HG03064 (cell line): ENCODE measurements at regions not wholly inside any gene's neighbourhood (a gene's known extent, or its start where the extent isn't known, plus 50 kb on each side); places are given as distances from the start of the nearest gene placed in this dataset.

Experiments
- ATAC-seq: cut with Tn5 transposase; IDR thresholded peaks from one replicate; pipeline ENCODE4 v1.9.1; 2021; ENCODE audit warnings: low read depth; ENCODE audit not compliant: unreplicated experiment

DNA sequence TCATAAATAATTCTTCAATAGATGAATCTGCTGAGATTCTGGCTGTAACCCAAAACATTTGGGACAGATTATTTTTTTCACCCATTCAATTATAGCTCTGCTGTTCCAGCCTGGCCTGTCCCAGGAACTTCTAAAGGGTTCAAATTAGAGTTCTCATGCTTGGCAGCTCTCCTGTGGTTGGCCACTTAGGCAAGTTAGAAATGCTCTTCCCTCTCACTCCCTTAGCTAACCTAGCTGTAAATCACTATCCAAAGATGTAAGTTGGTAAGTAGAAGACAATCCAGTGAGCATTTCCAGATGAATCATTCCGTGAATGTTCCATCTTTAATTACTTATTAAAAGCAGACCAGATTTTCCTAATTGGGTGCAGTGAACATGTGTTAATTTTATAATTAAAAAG is 760.4 kb upstream of the TBX3 start:
- ATAC-seq: no peak

DNA sequence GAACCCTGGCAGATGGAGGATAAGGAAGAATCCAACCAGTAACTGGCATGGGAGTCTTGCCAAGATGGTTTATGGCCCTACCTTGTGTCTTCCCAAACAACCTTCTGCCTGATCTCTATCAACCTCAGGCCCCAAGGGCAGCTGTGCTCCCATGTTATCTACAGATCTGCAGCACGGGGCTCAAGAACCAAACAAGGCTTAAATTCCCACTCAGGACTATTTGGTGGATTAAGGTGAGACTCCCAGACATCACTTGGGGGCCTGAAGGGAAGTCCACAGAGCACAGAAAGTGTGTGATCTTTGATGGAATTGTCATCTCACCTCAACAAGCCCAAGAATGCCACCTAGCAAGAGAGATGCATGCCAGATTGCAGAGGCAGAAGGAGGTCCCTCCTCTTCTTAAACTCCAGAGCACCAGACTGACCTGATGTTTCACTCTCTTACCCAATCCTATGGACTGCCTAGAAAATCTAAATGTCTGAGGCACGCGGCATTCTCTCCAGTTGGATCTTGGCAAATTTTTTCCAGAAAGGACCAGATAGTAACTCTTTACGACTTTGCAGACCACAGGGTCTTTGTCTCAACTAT is 759.5 kb upstream of the TBX3 start:
- no peak for ATAC-seq

DNA sequence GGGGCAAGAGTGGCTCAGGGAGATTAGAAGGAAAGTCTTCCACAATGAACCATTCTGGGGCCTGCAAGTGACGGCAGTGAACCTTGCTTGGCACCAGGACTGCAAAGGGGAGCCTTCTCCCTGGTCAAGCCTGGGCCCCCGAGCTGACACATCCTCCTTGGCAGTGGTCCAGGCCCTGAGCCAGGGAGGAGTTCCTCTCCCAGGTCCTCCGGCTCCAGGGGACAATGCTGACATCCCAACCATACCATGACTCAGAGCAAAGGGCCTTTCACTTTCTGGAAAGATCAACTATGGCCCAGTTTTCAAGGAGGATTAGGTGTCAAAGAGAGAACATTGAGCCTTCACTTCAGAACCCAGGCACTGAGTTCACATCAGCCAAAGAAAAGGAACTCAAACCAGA is 756.5 kb upstream of the TBX3 start:
- ATAC-seq: no peak

DNA sequence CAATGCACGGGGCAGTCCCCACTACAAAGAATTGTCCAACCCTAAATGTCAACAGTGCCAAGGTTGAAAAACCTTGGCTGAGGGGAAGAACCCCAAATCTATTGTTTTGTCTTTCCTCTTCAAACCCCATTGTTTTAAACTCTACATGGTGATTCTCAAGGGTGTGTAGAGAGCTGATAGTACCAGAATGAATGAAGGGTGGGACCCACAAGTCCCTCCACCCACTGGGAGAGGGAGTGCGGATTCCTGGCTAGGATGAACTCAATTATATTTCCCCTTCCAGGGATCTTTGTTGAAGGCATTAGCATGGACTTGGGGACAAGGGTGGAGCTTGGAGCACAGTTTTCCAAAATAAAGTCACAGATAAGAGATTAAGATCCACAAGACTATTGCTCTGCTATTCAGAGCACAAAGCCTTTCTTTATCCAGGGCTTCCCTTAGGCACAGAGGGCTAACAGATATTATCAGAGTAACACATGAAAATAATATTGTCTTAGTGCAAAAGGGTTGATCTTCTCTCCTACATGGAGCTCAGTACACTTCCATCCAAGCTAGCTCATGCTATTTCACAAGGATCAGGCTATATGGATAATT is 755.1 kb upstream of the TBX3 start:
- ATAC-seq: no peak

DNA sequence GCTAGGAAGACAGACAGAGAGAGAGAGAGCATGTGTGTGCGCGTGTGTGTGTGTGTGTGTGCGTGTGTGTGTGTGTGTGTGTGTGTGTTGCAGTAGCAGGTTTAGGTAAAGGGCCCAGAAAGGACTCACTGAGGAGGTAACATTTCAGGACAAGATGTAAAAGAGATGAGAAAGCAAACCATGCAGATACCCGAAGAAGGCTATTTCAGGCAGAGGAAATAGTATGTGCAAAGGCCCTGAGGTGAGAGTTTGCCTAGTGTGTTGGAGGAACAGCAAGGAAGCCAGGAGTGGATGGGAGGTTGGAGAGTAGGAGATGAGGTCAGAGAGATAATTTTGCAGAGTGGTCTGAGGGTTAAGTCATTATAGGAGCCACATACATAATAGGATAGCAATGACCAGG is 754.3 kb upstream of the TBX3 start:
- no peak for ATAC-seq

- no peak for ATAC-seq
These were observed 753.1 kb upstream of the TBX3 start for GRCh38 chr12:115437061-115437567.

- ATAC-seq: no peak
These were observed 749.1 kb upstream of the TBX3 start for GRCh38 chr12:115433014-115433634.

GRCh38 chr12:115430636-115431035 is 746.7 kb upstream of the TBX3 start:
- ATAC-seq: no peak

GRCh38 chr12:115426732-115427131 is 742.8 kb upstream of the TBX3 start:
- ATAC-seq: no peak

GRCh38 chr12:115424003-115424402 is 740.0 kb upstream of the TBX3 start:
- no peak for ATAC-seq

DNA sequence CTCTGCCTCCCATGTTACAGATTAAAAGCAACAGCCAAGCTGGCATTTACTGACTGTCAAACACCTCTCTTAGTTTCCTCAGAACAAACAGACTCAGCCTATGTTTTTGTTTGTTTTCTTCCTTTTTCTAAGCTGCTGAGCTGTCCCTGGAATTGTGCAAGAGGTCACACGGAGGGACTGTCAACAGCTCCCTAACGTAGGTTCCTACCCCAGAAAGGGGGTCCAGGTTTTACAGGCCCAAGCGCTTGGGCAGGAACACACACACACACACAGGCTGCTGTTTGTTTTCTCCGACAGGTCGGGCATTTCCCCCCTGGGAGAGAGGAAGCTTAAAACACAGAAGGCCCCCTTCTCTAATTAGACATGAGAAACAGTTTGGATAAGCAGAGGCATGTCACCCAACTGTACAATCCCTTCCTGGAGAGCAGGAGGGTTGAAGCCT is 739.6 kb upstream of the TBX3 start:
- ATAC-seq: no peak

- ATAC-seq: no peak
These were observed 739.0 kb upstream of the TBX3 start for GRCh38 chr12:115422845-115423545.

GRCh38 chr12:115421796-115422709 is 738.1 kb upstream of the TBX3 start:
- no peak for ATAC-seq

GRCh38 chr12:115421350-115421749 is 737.4 kb upstream of the TBX3 start:
- ATAC-seq: no peak

DNA sequence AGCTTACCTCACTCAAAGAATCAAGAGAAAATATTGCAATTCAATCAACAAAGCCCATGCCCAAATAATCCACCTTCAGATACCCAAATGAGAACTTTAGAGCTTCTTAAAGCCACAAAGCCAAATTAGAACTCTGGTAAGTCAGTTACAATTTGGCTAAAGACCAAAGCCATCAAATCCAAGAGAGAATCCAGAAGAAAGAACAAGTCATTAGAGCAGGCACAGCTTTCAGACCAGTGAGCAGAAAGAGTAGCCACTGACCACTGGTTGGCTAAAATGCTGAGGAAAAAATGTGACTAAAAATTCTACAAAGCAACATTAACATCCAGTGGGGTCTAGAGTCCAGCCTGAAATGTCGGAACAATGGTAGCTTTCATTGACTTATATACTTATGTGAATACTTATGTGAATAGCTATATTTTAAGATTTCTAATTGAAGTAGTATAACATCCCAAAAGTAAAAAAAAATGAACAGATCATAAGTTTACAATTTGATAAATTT is 735.2 kb upstream of the TBX3 start:
- no peak for ATAC-seq

GRCh38 chr12:115417610-115418009 is 733.6 kb upstream of the TBX3 start:
- no peak for ATAC-seq

GRCh38 chr12:115416869-115417268 is 732.9 kb upstream of the TBX3 start:
- no peak for ATAC-seq

DNA sequence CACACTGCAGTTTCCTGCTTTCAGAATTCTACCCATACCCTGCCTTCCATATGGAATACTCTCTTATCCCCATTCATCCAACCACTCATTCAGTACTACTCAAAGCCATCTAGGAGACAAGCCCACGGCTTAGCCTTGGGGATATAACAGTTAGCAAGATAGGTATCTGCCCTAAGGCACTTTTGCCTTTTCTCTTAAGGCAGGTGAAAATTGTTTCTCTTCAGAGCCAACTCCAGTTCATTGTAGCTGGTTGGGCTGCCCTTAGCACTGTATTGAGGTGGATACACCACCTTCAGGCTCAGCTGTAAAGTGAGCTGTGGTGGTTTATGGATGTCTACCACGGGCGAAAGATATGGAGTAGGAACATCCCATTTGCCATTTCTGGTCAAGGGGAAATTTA is 729.7 kb upstream of the TBX3 start:
- ATAC-seq: no peak

GRCh38 chr12:115412831-115413230 is 728.9 kb upstream of the TBX3 start:
- ATAC-seq: no peak

DNA sequence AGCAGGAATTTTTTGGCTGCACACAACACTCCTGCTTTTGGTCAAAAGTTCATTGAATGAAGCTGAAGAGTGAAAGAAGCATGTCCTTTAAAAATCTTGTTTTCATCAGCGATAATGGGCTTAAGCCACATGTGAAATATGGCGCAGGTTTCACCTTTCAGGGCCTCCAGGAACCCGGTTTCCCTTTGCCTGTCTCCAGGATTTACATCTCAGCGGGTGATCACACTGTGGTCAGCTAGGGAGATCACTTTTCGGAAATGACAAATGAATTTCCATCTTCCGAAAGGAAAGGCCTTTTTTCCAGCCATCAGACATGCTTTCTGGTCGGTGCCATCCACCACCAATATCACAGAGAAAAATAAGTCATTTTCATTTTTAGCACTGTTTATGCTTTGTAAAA is 727.1 kb upstream of the TBX3 start:
- ATAC-seq: no peak
